Stomach smooth muscle (tissue), 2 donors: ENCODE measurements at regions not wholly inside any gene's neighbourhood (a gene's known extent, or its start where the extent isn't known, plus 50 kb on each side); places are given as distances from the start of the nearest gene placed in this dataset.

ENCODE experiments used
- H3K27ac ChIP-seq: one replicate; pipeline ENCODE4 v1.7.0; 2013; ENCODE audit warnings: mild to moderate bottlenecking, low read length, inconsistent platforms
- H3K27me3 ChIP-seq, 2 donors: one replicate each; pipeline ENCODE4 v1.7.0; 2013; ENCODE audit warnings: low read length in 2 of 2; ENCODE audit not compliant: insufficient read depth in 2 of 2, control insufficient read depth in 1 of 2
- H3K36me3 ChIP-seq, 2 donors: one replicate each; pipeline ENCODE4 v1.7.0; 2013; ENCODE audit warnings: low read length in 2 of 2; ENCODE audit not compliant: control insufficient read depth in 2 of 2, insufficient read depth in 2 of 2
- H3K4me1 ChIP-seq: one replicate; pipeline ENCODE4 v1.7.0; 2013; ENCODE audit warnings: low read length; ENCODE audit not compliant: control insufficient read depth, insufficient read depth
- H3K4me3 ChIP-seq, 2 donors: one replicate each; pipeline ENCODE4 v1.7.0; 2013; ENCODE audit warnings: low read length in 2 of 2
- H3K9ac ChIP-seq, 2 donors: one replicate each; pipeline ENCODE4 v1.7.0; 2013; ENCODE audit warnings: low read length in 2 of 2, mild to moderate bottlenecking in 1 of 2
- H3K9me3 ChIP-seq, 2 donors: one replicate each; pipeline ENCODE4 v1.7.0; 2013; ENCODE audit warnings: low read length in 2 of 2; ENCODE audit not compliant: control insufficient read depth in 2 of 2
- donor health status: healthy.
- donor health status: Pancreatic carcinoma.

DNA sequence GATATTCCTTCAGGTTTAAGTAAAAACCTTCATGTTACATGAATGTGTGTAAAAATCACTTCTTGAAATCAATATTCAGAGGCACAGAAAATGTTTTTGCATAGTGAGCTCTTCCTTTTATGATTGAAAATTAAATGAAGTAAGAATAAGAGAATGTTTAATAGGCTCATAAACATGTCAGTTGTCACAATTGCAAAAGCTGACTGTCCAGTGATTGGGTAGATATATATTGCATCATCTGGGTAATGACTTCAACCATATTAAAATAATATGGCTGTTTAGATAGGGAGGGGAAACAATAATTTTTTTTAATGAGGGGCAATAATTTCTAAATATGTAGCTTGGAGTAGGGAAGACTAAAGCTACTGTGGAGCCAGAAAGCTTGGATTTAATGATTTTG, 529.8 kb upstream of the GOLIM4 start:
- Histone ChIP-seq H3K4me3 (no peak overlapping the region), H3K9me3 (no peaks in the 10 kb centered on the region), H3K27ac (no peak overlapping the region), H3K27me3 (no peaks in the 10 kb centered on the region), H3K4me1 (no peaks in the 10 kb centered on the region), H3K9ac (no peak overlapping the region), H3K36me3 (no peaks in the 10 kb centered on the region)

DNA sequence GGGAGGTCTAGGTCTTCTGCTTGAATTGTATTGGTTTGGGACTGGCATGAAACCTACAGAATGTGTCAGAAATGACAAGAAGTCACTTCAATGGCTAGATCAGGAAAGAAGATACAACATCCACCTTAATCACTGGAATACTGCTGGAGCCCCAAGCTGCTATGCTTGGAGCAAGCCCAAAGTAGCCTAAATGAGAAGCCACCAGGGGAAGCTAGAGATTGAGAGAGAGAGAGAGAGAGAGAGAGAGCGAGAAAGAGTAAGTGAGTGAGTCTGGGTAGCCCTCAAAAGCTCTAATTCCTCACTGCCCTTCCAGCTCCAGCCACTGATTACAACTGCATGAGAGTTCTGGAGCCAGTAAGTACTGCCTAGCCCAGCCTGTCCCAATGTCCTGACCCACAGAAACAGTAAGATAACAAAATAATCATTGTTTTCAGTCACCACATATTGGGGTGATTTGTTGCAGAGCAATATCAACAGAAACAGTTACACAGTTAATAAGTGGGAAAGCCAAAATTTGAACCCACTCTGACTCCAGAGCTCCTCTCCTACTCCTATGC, 529.2 kb upstream of the GOLIM4 start:
- Histone ChIP-seq H3K9me3 (no peaks in the 10 kb centered on the region), H3K4me1 (no peaks in the 10 kb centered on the region), H3K36me3 (no peaks in the 10 kb centered on the region), H3K27me3 (no peaks in the 10 kb centered on the region), H3K9ac (no peak overlapping the region), H3K27ac (no peak overlapping the region), H3K4me3 (no peak overlapping the region)

DNA sequence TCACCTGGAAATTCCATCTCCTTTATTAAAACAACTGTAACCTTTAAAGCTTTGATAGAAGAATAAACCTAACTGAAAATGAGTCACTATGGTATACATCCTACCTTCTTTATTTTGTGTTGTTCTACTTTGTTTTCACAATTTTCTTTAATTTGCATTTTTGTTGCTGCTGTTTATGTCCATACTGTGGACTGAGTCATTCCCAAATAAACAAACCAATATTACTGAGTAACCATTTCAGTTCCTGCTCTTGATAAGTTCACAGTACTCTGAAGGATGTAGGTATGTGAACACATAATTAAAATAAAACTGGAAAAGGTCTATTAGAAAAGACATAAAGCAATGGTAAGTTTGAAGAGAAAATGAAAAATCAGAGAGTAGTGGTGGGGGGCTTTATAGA, 528.5 kb upstream of the GOLIM4 start:
- H3K9ac ChIP-seq: no peak overlapping the region
- H3K36me3 ChIP-seq: no peaks in the 10 kb centered on the region
- H3K4me3 ChIP-seq: no peak overlapping the region
- no peak overlapping the region for H3K27ac ChIP-seq
- H3K9me3 ChIP-seq: no peaks in the 10 kb centered on the region
- no peaks in the 10 kb centered on the region for H3K4me1 ChIP-seq
- no peaks in the 10 kb centered on the region for H3K27me3 ChIP-seq

GRCh38 chr3:168622795-168623194, 527.1 kb upstream of the GOLIM4 start:
- H3K9ac ChIP-seq: no peak overlapping the region

DNA sequence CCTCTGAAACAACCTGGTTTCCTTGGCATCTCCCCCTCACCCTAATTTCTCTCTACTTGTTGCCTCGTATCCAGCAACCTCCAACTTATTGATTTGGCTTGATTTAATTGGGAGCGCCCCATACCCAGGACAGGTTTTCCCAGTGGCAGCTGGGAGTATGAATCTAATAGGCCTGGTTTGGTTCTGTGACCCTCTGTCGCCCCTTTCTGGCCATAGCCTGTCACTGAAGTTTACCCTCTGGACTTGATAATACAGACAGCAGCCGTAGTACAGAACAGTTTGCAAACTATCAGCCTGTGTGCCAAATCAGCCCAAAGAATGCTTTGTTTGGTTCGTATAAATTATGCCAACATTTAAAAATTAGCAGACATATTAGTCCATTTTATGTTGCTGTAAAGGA, 525.1 kb upstream of the GOLIM4 start:
- Histone ChIP-seq H3K27me3 (no peaks in the 10 kb centered on the region), H3K4me3 (no peak overlapping the region), H3K4me1 (no peaks in the 10 kb centered on the region), H3K9me3 (no peaks in the 10 kb centered on the region), H3K9ac (no peak overlapping the region), H3K36me3 (no peaks in the 10 kb centered on the region), H3K27ac (no peak overlapping the region)

More at GRCh38 chr3:168622795-168623194, 527.1 kb upstream of the GOLIM4 start:
- Histone ChIP-seq H3K4me1 (no peaks in the 10 kb centered on the region), H3K27ac (no peak overlapping the region), H3K36me3 (no peaks in the 10 kb centered on the region), H3K9me3 (no peaks in the 10 kb centered on the region), H3K4me3 (no peak overlapping the region), H3K27me3 (no peaks in the 10 kb centered on the region)

DNA sequence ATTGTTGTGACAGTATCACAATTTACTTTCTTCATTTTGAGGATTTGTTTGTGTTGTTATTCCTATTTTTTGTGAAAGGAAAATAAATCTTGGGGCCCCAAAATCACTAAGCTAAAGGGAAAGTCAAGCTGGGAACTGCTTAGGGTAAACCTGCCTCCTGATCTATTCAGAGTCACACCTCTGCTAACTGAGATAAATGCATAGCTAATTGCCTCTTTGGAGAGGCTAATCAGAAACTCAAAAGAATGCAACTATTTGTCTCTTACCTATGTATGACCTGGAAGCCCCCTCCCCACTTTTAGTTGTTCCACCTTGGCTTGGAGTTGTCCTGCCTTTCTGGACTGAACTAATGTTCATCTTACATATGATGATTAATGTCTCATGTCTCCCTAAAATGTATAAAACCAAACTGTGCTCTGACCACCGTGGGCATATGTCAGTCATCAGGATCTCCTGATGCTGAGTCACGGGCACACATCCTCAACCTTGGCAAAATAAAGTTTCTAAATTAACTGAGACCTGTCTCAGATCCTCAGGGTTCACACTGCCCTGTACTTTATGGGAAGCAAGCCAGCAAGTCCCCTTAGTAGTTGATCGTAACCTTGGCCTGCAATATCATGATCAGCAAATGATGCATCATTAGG, 523.2 kb upstream of the GOLIM4 start:
- no peak overlapping the region for H3K27ac ChIP-seq
- no peak overlapping the region for H3K4me3 ChIP-seq
- no peaks in the 10 kb centered on the region for H3K36me3 ChIP-seq
- no peak overlapping the region for H3K9ac ChIP-seq
- no peaks in the 10 kb centered on the region for H3K4me1 ChIP-seq
- H3K9me3 ChIP-seq: no peaks in the 10 kb centered on the region
- no peaks in the 10 kb centered on the region for H3K27me3 ChIP-seq

DNA sequence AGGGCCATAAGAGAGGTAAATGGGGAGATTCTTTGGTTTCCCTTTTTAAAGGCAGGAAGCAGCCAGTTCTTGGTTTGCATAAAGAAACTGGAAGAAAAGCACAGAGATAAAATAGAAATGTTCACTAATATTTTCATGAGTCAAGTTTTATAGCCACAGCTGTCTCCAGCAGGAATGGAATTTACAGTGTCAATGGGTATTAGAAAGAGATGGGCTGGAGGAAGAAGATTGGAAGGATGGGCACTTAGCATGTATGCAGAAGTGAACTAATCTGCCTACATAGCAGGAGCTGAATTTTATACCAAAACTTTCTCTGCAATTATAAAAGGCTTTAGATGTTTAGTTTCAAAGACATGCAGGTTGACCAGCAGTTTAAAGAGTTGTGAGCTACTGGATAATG, 521.9 kb upstream of the GOLIM4 start:
- Histone ChIP-seq H3K4me1 (no peaks in the 10 kb centered on the region), H3K27ac (no peak overlapping the region), H3K9me3 (no peaks in the 10 kb centered on the region)

GRCh38 chr3:168616915-168617314, 521.2 kb upstream of the GOLIM4 start:
- H3K4me3 ChIP-seq: no peak overlapping the region
- no peaks in the 10 kb centered on the region for H3K27me3 ChIP-seq
- H3K4me1 ChIP-seq: no peaks in the 10 kb centered on the region
- H3K9ac ChIP-seq: no peak overlapping the region
- no peaks in the 10 kb centered on the region for H3K9me3 ChIP-seq
- H3K27ac ChIP-seq: no peak overlapping the region
- no peaks in the 10 kb centered on the region for H3K36me3 ChIP-seq

More for the DNA sequence above, 521.9 kb upstream of the GOLIM4 start:
- Histone ChIP-seq H3K36me3 (no peaks in the 10 kb centered on the region), H3K27me3 (no peaks in the 10 kb centered on the region), H3K4me3 (no peak overlapping the region), H3K9ac (no peak overlapping the region)

- Histone ChIP-seq H3K9ac (no peak overlapping the region), H3K4me3 (no peak overlapping the region), H3K27me3 (no peaks in the 10 kb centered on the region), H3K4me1 (no peaks in the 10 kb centered on the region), H3K36me3 (no peaks in the 10 kb centered on the region), H3K9me3 (no peaks in the 10 kb centered on the region), H3K27ac (no peak overlapping the region)
These were observed 519.8 kb upstream of the GOLIM4 start for GRCh38 chr3:168615493-168616020.

DNA sequence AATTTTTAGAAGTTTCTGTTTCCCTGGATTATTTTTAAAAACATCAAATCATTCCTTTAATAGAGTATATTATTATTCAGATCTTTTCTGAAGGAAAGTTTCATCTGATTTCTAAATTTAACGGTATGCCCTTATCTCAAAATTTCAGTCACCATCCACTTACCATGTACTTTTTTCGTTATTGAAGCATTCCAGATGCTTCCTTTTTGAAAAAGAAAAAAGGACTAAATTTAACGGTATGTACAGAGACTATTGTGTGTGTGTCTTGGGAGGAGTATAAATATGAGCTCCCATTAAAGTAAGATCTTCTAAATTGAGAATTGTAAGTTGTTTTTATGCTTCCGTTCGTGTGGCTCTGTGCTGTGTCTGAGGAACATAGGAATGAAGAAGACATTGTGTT, 517.4 kb upstream of the GOLIM4 start:
- no peaks in the 10 kb centered on the region for H3K27me3 ChIP-seq

DNA sequence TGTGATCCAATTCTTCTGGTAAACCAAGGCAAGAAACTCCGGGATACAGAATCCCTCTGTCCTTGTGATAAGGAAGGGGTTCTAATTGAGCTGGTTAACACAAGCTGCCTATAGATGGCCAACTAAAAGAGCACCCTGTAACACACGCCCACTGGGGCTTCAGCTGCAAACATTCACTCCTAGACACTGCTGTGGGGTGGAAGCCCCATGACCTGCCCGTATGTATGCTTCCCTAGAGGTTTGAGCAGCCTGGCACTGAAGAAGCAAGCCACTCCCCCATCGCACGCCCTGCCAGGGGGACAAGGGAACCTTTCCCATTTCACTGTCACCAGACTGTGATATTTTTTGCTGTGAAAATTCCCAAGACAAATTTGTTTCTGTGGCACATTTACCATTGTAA, 516.9 kb upstream of the GOLIM4 start:
- H3K27ac ChIP-seq: no peak overlapping the region
- no peaks in the 10 kb centered on the region for H3K36me3 ChIP-seq
- no peaks in the 10 kb centered on the region for H3K4me1 ChIP-seq
- no peaks in the 10 kb centered on the region for H3K9me3 ChIP-seq
- no peak overlapping the region for H3K9ac ChIP-seq
- no peak overlapping the region for H3K4me3 ChIP-seq
- H3K27me3 ChIP-seq: no peaks in the 10 kb centered on the region

More for the DNA sequence above, 517.4 kb upstream of the GOLIM4 start:
- no peaks in the 10 kb centered on the region for H3K36me3 ChIP-seq
- no peak overlapping the region for H3K9ac ChIP-seq
- no peak overlapping the region for H3K27ac ChIP-seq
- H3K4me3 ChIP-seq: no peak overlapping the region
- no peaks in the 10 kb centered on the region for H3K9me3 ChIP-seq
- no peaks in the 10 kb centered on the region for H3K4me1 ChIP-seq
